ENCODE measurements at regions not wholly inside any gene's neighbourhood (a gene's known extent, or its start where the extent isn't known, plus 50 kb on each side); places are given as distances from the start of the nearest gene placed in this dataset.

- intact Hi-C loops (cut with micrococcal nuclease), result no loop called here
- no peak overlapping the region for H3K4me3 ChIP-seq (ENCODE audit: control extremely low read depth in 1 of 5, extremely low read depth in 1 of 5, insufficient read depth in 1 of 5, low read depth in 2 of 5, low read length in 4 of 5)
- no peak overlapping the region for H3K27ac Mint-ChIP-seq
- H3K27me3 ChIP-seq (replicated peaks in 1 of 4; ENCODE audit: control extremely low read depth in 1 of 4, control insufficient read depth in 3 of 4, insufficient read depth in 4 of 4, low read length in 3 of 4), result peaks cover 0 to 2% (median 0%) of the 10 kb centered on the region in 4 experiments
- ChIA-PET CTCF (no interaction called here), POLR2A (no interaction called here)
- no peak for ATAC-seq (ENCODE audit: low read depth)
- H3K79me2 ChIP-seq (ENCODE audit: control insufficient read depth, insufficient read depth, low read length), result no peaks in the 10 kb centered on the region
- H3K4me2 ChIP-seq (replicated peaks; ENCODE audit: low read depth, low read length, poor library complexity, severe bottlenecking), result no peak overlapping the region
- no peaks in the 10 kb centered on the region for H3K36me3 ChIP-seq (replicated peaks in 1 of 2; ENCODE audit: control extremely low read depth in 1 of 2, control insufficient read depth in 1 of 2, extremely low read depth in 1 of 2, insufficient read depth in 2 of 2, low read length in 1 of 2)
- H3K4me1 Mint-ChIP-seq, result no peaks in the 10 kb centered on the region
- no peak overlapping the region for H2AFZ ChIP-seq (ENCODE audit: insufficient read depth, low read depth, low read length, poor library complexity, severe bottlenecking)
- 71% methylated on average over 2 of the region's 3 CpGs for WGBS (ENCODE audit: insufficient coverage)
- H3K9me3 ChIP-seq (ENCODE audit: control extremely low read depth in 1 of 3, control insufficient read depth in 2 of 3, insufficient read depth in 1 of 3, low read length in 2 of 3), result no peaks in the 10 kb centered on the region
- peaks cover 0 to 2% of the 10 kb centered on the region in 2 donors for H3K4me1 ChIP-seq (ENCODE audit: control insufficient read depth in 2 of 2, insufficient read depth in 2 of 2, low read length in 2 of 2)
- H3K9me3 Mint-ChIP-seq (ENCODE audit: insufficient read depth), result peaks cover 5% of the 10 kb centered on the region
- H4K20me1 ChIP-seq (ENCODE audit: control insufficient read depth, insufficient read depth, low read length, poor library complexity, severe bottlenecking), result no peaks in the 10 kb centered on the region
- peaks cover 17% of the 10 kb centered on the region for H3K27me3 Mint-ChIP-seq
- H3K9ac ChIP-seq (ENCODE audit: low read length), result no peak overlapping the region
- no peak overlapping the region for H3K27ac ChIP-seq (ENCODE audit: low read length in 2 of 2)
- TF ChIP-seq EZH2 (IDR thresholded peaks at IDR 0.05; ENCODE audit: borderline replicate concordance, insufficient read depth, low read depth, low read length, poor library complexity, severe bottlenecking), result no peak
- TF ChIP-seq CTCF (IDR thresholded peaks at IDR 0.05), result no peak
- no peak overlapping the region for H3K4me3 Mint-ChIP-seq
- DNase-seq, result no peak
These were observed 269.6 kb downstream of the HTR7 start for GRCh38 chr10:90588222-90588621.

- H3K4me1 ChIP-seq (ENCODE audit: control insufficient read depth in 2 of 2, insufficient read depth in 2 of 2, low read length in 2 of 2), result peaks cover 0 to 2% of the 10 kb centered on the region in 2 donors
- WGBS (ENCODE audit: insufficient coverage), result 100% methylated on average over 2 of the region's 3 CpGs
- TF ChIP-seq CTCF (IDR thresholded peaks at IDR 0.05) (no peak), EZH2 (IDR thresholded peaks at IDR 0.05; ENCODE audit: borderline replicate concordance, insufficient read depth, low read depth, low read length, poor library complexity, severe bottlenecking) (no peak)
- intact Hi-C loops (cut with micrococcal nuclease), result loop anchor here (10.0 kb wide), 1 partner anchor 635 kb away; no protein-coding TSS in a partner anchor
- Mint-ChIP-seq H3K4me3 (no peak overlapping the region), H3K27ac (no peak overlapping the region), H3K4me1 (no peaks in the 10 kb centered on the region), H3K9me3 (ENCODE audit: insufficient read depth) (peaks cover 5% of the 10 kb centered on the region), H3K27me3 (peaks cover 12% of the 10 kb centered on the region)
- no peak overlapping the region for H2AFZ ChIP-seq (ENCODE audit: insufficient read depth, low read depth, low read length, poor library complexity, severe bottlenecking)
- ATAC-seq (ENCODE audit: low read depth) (no peak), DNase-seq (no peak)
- H3K79me2 ChIP-seq (ENCODE audit: control insufficient read depth, insufficient read depth, low read length), result no peaks in the 10 kb centered on the region
- no peaks in the 10 kb centered on the region for H3K27me3 ChIP-seq (replicated peaks in 1 of 4; ENCODE audit: control extremely low read depth in 1 of 4, control insufficient read depth in 3 of 4, insufficient read depth in 4 of 4, low read length in 3 of 4)
- no peak overlapping the region for H3K4me3 ChIP-seq (ENCODE audit: control extremely low read depth in 1 of 5, extremely low read depth in 1 of 5, insufficient read depth in 1 of 5, low read depth in 2 of 5, low read length in 4 of 5)
- no peaks in the 10 kb centered on the region for H4K20me1 ChIP-seq (ENCODE audit: control insufficient read depth, insufficient read depth, low read length, poor library complexity, severe bottlenecking)
- ChIA-PET POLR2A (no interaction called here), CTCF (no interaction called here)
- no peaks in the 10 kb centered on the region for H3K36me3 ChIP-seq (replicated peaks in 1 of 2; ENCODE audit: control extremely low read depth in 1 of 2, control insufficient read depth in 1 of 2, extremely low read depth in 1 of 2, insufficient read depth in 2 of 2, low read length in 1 of 2)
- H3K27ac ChIP-seq (ENCODE audit: low read length in 2 of 2), result no peak overlapping the region
- H3K4me2 ChIP-seq (replicated peaks; ENCODE audit: low read depth, low read length, poor library complexity, severe bottlenecking), result no peak overlapping the region
- H3K9me3 ChIP-seq (ENCODE audit: control extremely low read depth in 1 of 3, control insufficient read depth in 2 of 3, insufficient read depth in 1 of 3, low read length in 2 of 3), result no peaks in the 10 kb centered on the region
- no peak overlapping the region for H3K9ac ChIP-seq (ENCODE audit: low read length)
These were observed 268.0 kb downstream of the HTR7 start for GRCh38 chr10:90589825-90590224.

Data from B cell (primary cell).